ENCODE measurements at regions not wholly inside any gene's neighbourhood (a gene's known extent, or its start where the extent isn't known, plus 50 kb on each side); places are given as distances from the start of the nearest gene placed in this dataset.

DNA sequence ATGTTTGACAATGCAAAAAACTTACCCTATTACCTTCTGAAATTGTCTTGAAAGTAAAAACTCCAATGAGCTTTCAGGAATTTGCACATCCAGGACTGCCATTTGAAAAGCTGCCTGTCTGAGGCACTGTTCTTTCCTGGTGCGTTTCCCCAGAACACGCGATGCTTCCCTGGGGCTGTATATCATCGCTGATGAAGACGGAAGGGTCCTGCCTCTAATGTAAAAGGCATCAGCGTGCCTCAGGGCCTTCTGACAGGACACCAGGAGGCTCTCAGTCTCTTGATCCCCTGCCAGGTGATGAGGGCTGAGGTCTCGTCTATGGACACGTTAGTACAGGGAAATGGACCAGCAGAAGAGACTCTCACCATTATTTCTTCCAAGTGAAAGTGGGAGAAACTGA lies 296.8 kb downstream of the EFNB2 start:
- H4K91ac ChIP-seq (ENCODE audit: insufficient read depth, low read depth, low read length), result no peak overlapping the region
- H2BK120ac ChIP-seq (ENCODE audit: low read depth, low read length), result no peak overlapping the region
- no peaks in the 10 kb centered on the region for H3K36me3 ChIP-seq (ENCODE audit: control insufficient read depth, insufficient read depth, low read length)
- ATAC-seq (ENCODE audit: low read depth), result no peak
- no peak for TF ChIP-seq CHD1 (IDR thresholded peaks at IDR 0.05; ENCODE audit: low read depth, low read length)
- TF ChIP-seq, protein P1, sequence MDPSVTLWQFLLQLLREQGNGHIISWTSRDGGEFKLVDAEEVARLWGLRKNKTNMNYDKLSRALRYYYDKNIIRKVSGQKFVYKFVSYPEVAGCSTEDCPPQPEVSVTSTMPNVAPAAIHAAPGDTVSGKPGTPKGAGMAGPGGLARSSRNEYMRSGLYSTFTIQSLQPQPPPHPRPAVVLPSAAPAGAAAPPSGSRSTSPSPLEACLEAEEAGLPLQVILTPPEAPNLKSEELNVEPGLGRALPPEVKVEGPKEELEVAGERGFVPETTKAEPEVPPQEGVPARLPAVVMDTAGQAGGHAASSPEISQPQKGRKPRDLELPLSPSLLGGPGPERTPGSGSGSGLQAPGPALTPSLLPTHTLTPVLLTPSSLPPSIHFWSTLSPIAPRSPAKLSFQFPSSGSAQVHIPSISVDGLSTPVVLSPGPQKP (IDR thresholded peaks at IDR 0.05; ENCODE audit: borderline replicate concordance, low read depth, low read length), result no peak
- TF ChIP-seq RFX5 (IDR thresholded peaks at IDR 0.05; ENCODE audit: low read depth, low read length), result no peak
- no peak for TF ChIP-seq CEBPB (IDR thresholded peaks at IDR 0.05; ENCODE audit: low read depth, low read length)
- no peak for TF ChIP-seq BHLHE40 (IDR thresholded peaks at IDR 0.05; ENCODE audit: low read depth, low read length)
- TF ChIP-seq FOS (IDR thresholded peaks at IDR 0.05; ENCODE audit: low read depth, low read length), result no peak
- no peak for TF ChIP-seq MXI1 (IDR thresholded peaks at IDR 0.05; ENCODE audit: borderline replicate concordance, low read depth, low read length)
- no peak for TF ChIP-seq MAFK (IDR thresholded peaks at IDR 0.05; ENCODE audit: low read depth, low read length)
- TF ChIP-seq NFE2L2 (IDR thresholded peaks at IDR 0.05; ENCODE audit: low read depth, low read length), result no peak
- no peak for TF ChIP-seq MAZ (IDR thresholded peaks at IDR 0.05; ENCODE audit: borderline replicate concordance, low read depth, low read length)
- no peak for TF ChIP-seq POLR2A (IDR thresholded peaks at IDR 0.05; ENCODE audit: low read depth, low read length)
- no peak for TF ChIP-seq RAD21 (IDR thresholded peaks at IDR 0.05; ENCODE audit: low read length)
- TF ChIP-seq RCOR1 (IDR thresholded peaks at IDR 0.05; ENCODE audit: insufficient replicate concordance, low read length), result no peak
- TF ChIP-seq SMC3 (IDR thresholded peaks at IDR 0.05; ENCODE audit: low read depth, low read length), result no peak
- TF ChIP-seq, protein P2, sequence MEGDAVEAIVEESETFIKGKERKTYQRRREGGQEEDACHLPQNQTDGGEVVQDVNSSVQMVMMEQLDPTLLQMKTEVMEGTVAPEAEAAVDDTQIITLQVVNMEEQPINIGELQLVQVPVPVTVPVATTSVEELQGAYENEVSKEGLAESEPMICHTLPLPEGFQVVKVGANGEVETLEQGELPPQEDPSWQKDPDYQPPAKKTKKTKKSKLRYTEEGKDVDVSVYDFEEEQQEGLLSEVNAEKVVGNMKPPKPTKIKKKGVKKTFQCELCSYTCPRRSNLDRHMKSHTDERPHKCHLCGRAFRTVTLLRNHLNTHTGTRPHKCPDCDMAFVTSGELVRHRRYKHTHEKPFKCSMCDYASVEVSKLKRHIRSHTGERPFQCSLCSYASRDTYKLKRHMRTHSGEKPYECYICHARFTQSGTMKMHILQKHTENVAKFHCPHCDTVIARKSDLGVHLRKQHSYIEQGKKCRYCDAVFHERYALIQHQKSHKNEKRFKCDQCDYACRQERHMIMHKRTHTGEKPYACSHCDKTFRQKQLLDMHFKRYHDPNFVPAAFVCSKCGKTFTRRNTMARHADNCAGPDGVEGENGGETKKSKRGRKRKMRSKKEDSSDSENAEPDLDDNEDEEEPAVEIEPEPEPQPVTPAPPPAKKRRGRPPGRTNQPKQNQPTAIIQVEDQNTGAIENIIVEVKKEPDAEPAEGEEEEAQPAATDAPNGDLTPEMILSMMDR (conservative IDR thresholded peaks at IDR 0.05; ENCODE audit: low read depth, low read length), result no peak
- TF ChIP-seq, protein P3, sequence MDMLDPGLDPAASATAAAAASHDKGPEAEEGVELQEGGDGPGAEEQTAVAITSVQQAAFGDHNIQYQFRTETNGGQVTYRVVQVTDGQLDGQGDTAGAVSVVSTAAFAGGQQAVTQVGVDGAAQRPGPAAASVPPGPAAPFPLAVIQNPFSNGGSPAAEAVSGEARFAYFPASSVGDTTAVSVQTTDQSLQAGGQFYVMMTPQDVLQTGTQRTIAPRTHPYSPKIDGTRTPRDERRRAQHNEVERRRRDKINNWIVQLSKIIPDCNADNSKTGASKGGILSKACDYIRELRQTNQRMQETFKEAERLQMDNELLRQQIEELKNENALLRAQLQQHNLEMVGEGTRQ (IDR thresholded peaks at IDR 0.05; ENCODE audit: low read depth, low read length), result no peak
- H3K18ac ChIP-seq (ENCODE audit: low read depth, low read length), result no peak overlapping the region
- H2BK15ac ChIP-seq (ENCODE audit: low read depth, low read length), result no peak overlapping the region
- H2AK9ac ChIP-seq (replicated peaks; ENCODE audit: low read depth, low read length, poor library complexity), result no peak overlapping the region
- no peak overlapping the region for H2BK20ac ChIP-seq (ENCODE audit: low read depth, low read length)
- no peaks in the 10 kb centered on the region for H3K9me1 ChIP-seq (ENCODE audit: insufficient read depth, low read length)
- no peak overlapping the region for H3K23ac ChIP-seq (ENCODE audit: low read depth, low read length)
- no peak overlapping the region for H3K27ac ChIP-seq (ENCODE audit: insufficient read depth, low read length)
- no peak overlapping the region for H3K4ac ChIP-seq (ENCODE audit: low read depth, low read length)
- H3K27me3 ChIP-seq (ENCODE audit: control insufficient read depth, insufficient read depth, low read length), result no peaks in the 10 kb centered on the region
- H3K56ac ChIP-seq (ENCODE audit: extremely low read depth, insufficient read depth, low read length), result no peak overlapping the region
- no peak overlapping the region for H3K4me3 ChIP-seq (ENCODE audit: insufficient read depth, low read depth, low read length)
- no peaks in the 10 kb centered on the region for H4K20me1 ChIP-seq (ENCODE audit: insufficient read depth, low read length)
- H3K9ac ChIP-seq (ENCODE audit: low read depth, low read length), result no peak overlapping the region
- dilution Hi-C loops (cut with HindIII; ENCODE audit: low sequenced_read_pairs, unreplicated experiment), result no loop called here
- no peak overlapping the region for H2AK5ac ChIP-seq (ENCODE audit: low read depth, low read length)
- intact Hi-C loops (cut with micrococcal nuclease), result no loop called here
- no peaks in the 10 kb centered on the region for H3K79me1 ChIP-seq (ENCODE audit: low read depth in 1 of 2, low read length in 2 of 2)
- no peaks in the 10 kb centered on the region for H3K9me3 ChIP-seq (ENCODE audit: control insufficient read depth, insufficient read depth, low read length)
- no peak overlapping the region for H2BK5ac ChIP-seq (ENCODE audit: low read depth, low read length, poor library complexity, severe bottlenecking)
- 0 out of 2 replicates have a peak overlapping the region, but pooled peaks have one; percentile 35 for H3K14ac ChIP-seq (replicated peaks; ENCODE audit: low read depth, low read length)
- no peak overlapping the region for H4K5ac ChIP-seq (ENCODE audit: low read depth, low read length)
- ChIA-PET CTCF (no interaction called here), POLR2A (ENCODE audit: unreplicated experiment) (interaction anchor here (1.1 kb wide), 1 partner anchor 17 kb away, joined by 5 read pairs; no protein-coding TSS in a partner anchor)
- in situ Hi-C loops (cut with MboI; ENCODE audit: low sequenced_read_pairs), result no loop called here
- H4K8ac ChIP-seq (ENCODE audit: low read depth in 2 of 2, low read length in 2 of 2), result no peak overlapping the region
- 91% methylated on average over 4 of the region's 8 CpGs; no CpG with 5 or more reads in 1 of the 2 experiments for WGBS, 2 experiments (ENCODE audit: extremely low coverage in 2 of 2, insufficient read length in 1 of 2)
- H3K4me1 ChIP-seq (ENCODE audit: control insufficient read depth, insufficient read depth, low read length), result no peaks in the 10 kb centered on the region
- BruUV-seq (replicated peaks), result no TSS peak
- H3K4me2 ChIP-seq (ENCODE audit: low read depth, low read length), result no peak overlapping the region
- H2AFZ ChIP-seq (replicated peaks; ENCODE audit: low read length, poor library complexity), result no peak overlapping the region
- no peak for DNase-seq

Data from IMR-90 (cell line).